Astrocyte (in vitro differentiated cells and primary cell): ENCODE measurements at regions not wholly inside any gene's neighbourhood (a gene's known extent, or its start where the extent isn't known, plus 50 kb on each side); places are given as distances from the start of the nearest gene placed in this dataset.

Source experiments
- DNase-seq: peaks from one replicate; pipeline ENCODE4 v3.0.0-alpha.2; 2010; ENCODE audit warnings: low read depth
- FAIRE-seq: peaks from 2 replicates; lab custom pipeline; 2011; peaks lifted over from hg19 to GRCh38; lab: Jason Lieb, UNC
- H2AFZ ChIP-seq: 2 replicates; pipeline ENCODE4 v1.6.0; 2012; ENCODE audit warnings: low read depth, low read length, inconsistent platforms
- H3K27ac ChIP-seq: 2 replicates; pipeline ENCODE4 v1.5.1; 2011; ENCODE audit warnings: low read depth, low read length, inconsistent platforms
- H3K27me3 ChIP-seq: 2 replicates; pipeline ENCODE4 v1.6.0; 2011; ENCODE audit warnings: low read length, inconsistent platforms; ENCODE audit not compliant: insufficient read depth
- H3K36me3 ChIP-seq: 2 replicates; pipeline ENCODE4 v1.5.1; 2011; ENCODE audit warnings: low read length, inconsistent platforms; ENCODE audit not compliant: insufficient read depth
- H3K4me1 ChIP-seq: 2 replicates; pipeline ENCODE4 v1.5.1; 2011; ENCODE audit warnings: low read length, inconsistent platforms; ENCODE audit not compliant: insufficient read depth
- H3K4me2 ChIP-seq: 2 replicates; pipeline ENCODE4 v1.6.0; 2012; ENCODE audit warnings: low read length, inconsistent platforms
- H3K4me3 ChIP-seq: 2 replicates; pipeline ENCODE4 v1.5.1; 2011; ENCODE audit warnings: low read depth, mild to moderate bottlenecking, low read length, inconsistent platforms; ENCODE audit not compliant: insufficient read depth
- H3K79me2 ChIP-seq: 2 replicates; pipeline ENCODE4 v1.6.0; 2012; ENCODE audit warnings: mild to moderate bottlenecking, low read length, inconsistent platforms; ENCODE audit not compliant: insufficient read depth
- H3K9ac ChIP-seq: 2 replicates; pipeline ENCODE4 v1.6.0; 2012; ENCODE audit warnings: mild to moderate bottlenecking, low read length, inconsistent platforms
- H3K9me3 ChIP-seq: 2 replicates; pipeline ENCODE4 v1.5.1; 2012; ENCODE audit warnings: low read depth, mild to moderate bottlenecking, low read length, inconsistent platforms; ENCODE audit not compliant: insufficient read depth
- H4K20me1 ChIP-seq: 2 replicates; pipeline ENCODE4 v1.6.0; 2012; ENCODE audit warnings: low read length, inconsistent platforms; ENCODE audit not compliant: insufficient read depth
- H3K27ac Mint-ChIP-seq: one replicate; pipeline ENCODE4 v1.8.0; 2021; ENCODE audit warnings: mild to moderate bottlenecking, mixed read lengths; ENCODE audit not compliant: unreplicated experiment
- H3K27me3 Mint-ChIP-seq: one replicate; pipeline ENCODE4 v1.8.0; 2021; ENCODE audit warnings: low read depth, mixed read lengths; ENCODE audit not compliant: unreplicated experiment
- H3K36me3 Mint-ChIP-seq: one replicate; pipeline ENCODE4 v1.8.0; 2021; ENCODE audit warnings: low read depth, mixed read lengths; ENCODE audit not compliant: unreplicated experiment
- H3K4me1 Mint-ChIP-seq: one replicate; pipeline ENCODE4 v1.8.0; 2021; ENCODE audit warnings: low read depth, mixed read lengths; ENCODE audit not compliant: unreplicated experiment
- H3K4me3 Mint-ChIP-seq: one replicate; pipeline ENCODE4 v1.8.0; 2021; ENCODE audit warnings: mild to moderate bottlenecking, moderate library complexity, mixed read lengths; ENCODE audit not compliant: unreplicated experiment
- H3K9me3 Mint-ChIP-seq: one replicate; pipeline ENCODE4 v1.8.0; 2021; ENCODE audit warnings: mild to moderate bottlenecking, mixed read lengths; ENCODE audit not compliant: unreplicated experiment
- CTCF ChIP-seq: IDR thresholded peaks from 2 replicates; pipeline ENCODE4 v1.5.1; 2011; ENCODE audit warnings: low read depth, mild to moderate bottlenecking, inconsistent platforms, low read length, moderate library complexity; ENCODE audit not compliant: insufficient read depth
- EZH2 ChIP-seq: IDR thresholded peaks from 2 replicates; pipeline ENCODE4 v1.6.1; 2012; ENCODE audit warnings: mild to moderate bottlenecking, low read length, inconsistent platforms; ENCODE audit not compliant: insufficient read depth

GRCh38 chr17:77728474-77728795, 230.1 kb upstream of the TNRC6C start:
- H3K36me3 ChIP-seq = no peaks in the 10 kb centered on the region
- TF ChIP-seq CTCF = no peak
- no peak for TF ChIP-seq EZH2
- no peak overlapping the region for H2AFZ ChIP-seq
- FAIRE-seq = no peak
- H3K9ac ChIP-seq = no peak overlapping the region
- H4K20me1 ChIP-seq = no peaks in the 10 kb centered on the region
- H3K4me1 ChIP-seq = no peaks in the 10 kb centered on the region
- H3K27me3 ChIP-seq = peaks cover 22% of the 10 kb centered on the region
- peaks cover 29% of the 10 kb centered on the region for H3K27me3 Mint-ChIP-seq
- no peaks in the 10 kb centered on the region for H3K79me2 ChIP-seq
- H3K4me1 Mint-ChIP-seq = peaks cover 3% of the 10 kb centered on the region
- no peaks in the 10 kb centered on the region for H3K36me3 Mint-ChIP-seq
- H3K9me3 Mint-ChIP-seq = peaks cover 7% of the 10 kb centered on the region
- no peak for DNase-seq
- H3K4me3 ChIP-seq = no peak overlapping the region
- no peak overlapping the region for H3K27ac Mint-ChIP-seq
- H3K9me3 ChIP-seq = peaks cover 8% of the 10 kb centered on the region
- no peak overlapping the region for H3K4me3 Mint-ChIP-seq
- no peak overlapping the region for H3K27ac ChIP-seq
- no peak overlapping the region for H3K4me2 ChIP-seq

DNA sequence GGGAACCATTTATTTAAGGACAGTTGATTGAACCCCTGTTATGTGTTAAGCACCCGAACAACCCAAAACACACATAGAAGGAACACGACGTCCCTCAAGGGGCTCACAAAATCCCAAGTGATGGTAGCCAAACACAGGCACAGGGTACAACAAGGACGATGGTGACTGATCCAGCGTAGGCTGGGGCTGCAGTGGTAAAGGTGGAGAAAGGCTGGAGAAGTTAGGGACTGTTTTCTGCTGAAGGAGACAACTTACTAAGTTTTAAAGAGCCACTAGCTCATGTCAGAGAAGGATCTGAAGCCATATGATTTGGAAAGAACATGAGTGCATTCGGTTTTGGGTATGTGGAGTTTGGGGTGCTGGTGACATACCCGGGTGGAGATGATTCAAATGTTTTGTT, 229.6 kb upstream of the TNRC6C start:
- H3K79me2 ChIP-seq = no peaks in the 10 kb centered on the region
- peaks cover 3% of the 10 kb centered on the region for H3K4me1 Mint-ChIP-seq
- no peak overlapping the region for H3K27ac Mint-ChIP-seq
- peaks cover 26% of the 10 kb centered on the region for H3K27me3 ChIP-seq
- H3K9ac ChIP-seq = no peak overlapping the region
- H4K20me1 ChIP-seq = no peaks in the 10 kb centered on the region
- no peak overlapping the region for H3K27ac ChIP-seq
- no peak overlapping the region for H3K4me2 ChIP-seq
- no peaks in the 10 kb centered on the region for H3K36me3 Mint-ChIP-seq
- no peak overlapping the region for H3K4me3 Mint-ChIP-seq
- peaks cover 11% of the 10 kb centered on the region for H3K9me3 ChIP-seq
- no peak for FAIRE-seq
- H2AFZ ChIP-seq = no peak overlapping the region
- H3K36me3 ChIP-seq = no peaks in the 10 kb centered on the region
- H3K9me3 Mint-ChIP-seq = peaks cover 9% of the 10 kb centered on the region
- peaks cover 28% of the 10 kb centered on the region for H3K27me3 Mint-ChIP-seq
- H3K4me3 ChIP-seq = no peak overlapping the region
- no peaks in the 10 kb centered on the region for H3K4me1 ChIP-seq
- no peak for DNase-seq
- TF ChIP-seq CTCF (no peak), EZH2 (no peak)

DNA sequence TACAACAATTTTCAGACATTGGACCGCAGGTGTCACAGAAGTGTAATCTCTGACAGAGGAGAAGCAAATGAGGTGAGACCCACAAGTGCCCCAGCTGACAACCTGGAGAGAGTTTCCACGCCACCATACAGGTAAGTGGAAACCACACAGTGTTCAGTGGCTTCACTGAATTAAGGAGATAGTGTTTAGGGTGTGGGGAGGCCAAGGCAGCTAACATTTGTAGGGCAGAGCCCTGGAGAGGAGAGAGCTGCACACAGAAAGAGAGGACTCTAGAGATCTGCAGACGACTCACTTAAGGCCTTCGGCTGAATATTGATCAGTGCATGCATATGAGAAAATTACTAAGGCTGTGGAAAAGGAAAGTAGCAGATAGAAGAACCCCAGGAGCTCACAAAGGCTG, 228.9 kb upstream of the TNRC6C start:
- H3K4me2 ChIP-seq = no peak overlapping the region
- H3K36me3 ChIP-seq = no peaks in the 10 kb centered on the region
- no peak for FAIRE-seq
- peaks cover 26% of the 10 kb centered on the region for H3K27me3 ChIP-seq
- H3K9me3 ChIP-seq = peaks cover 11% of the 10 kb centered on the region
- no peaks in the 10 kb centered on the region for H3K4me1 ChIP-seq
- TF ChIP-seq CTCF (no peak), EZH2 (no peak)
- no peak for DNase-seq
- Mint-ChIP-seq H3K9me3 (peaks cover 9% of the 10 kb centered on the region), H3K27ac (no peak overlapping the region), H3K27me3 (peaks cover 23% of the 10 kb centered on the region), H3K36me3 (no peaks in the 10 kb centered on the region), H3K4me3 (no peak overlapping the region), H3K4me1 (peaks cover 5% of the 10 kb centered on the region)
- H4K20me1 ChIP-seq = no peaks in the 10 kb centered on the region
- H2AFZ ChIP-seq = no peak overlapping the region
- no peak overlapping the region for H3K9ac ChIP-seq
- no peaks in the 10 kb centered on the region for H3K79me2 ChIP-seq
- no peak overlapping the region for H3K27ac ChIP-seq
- no peak overlapping the region for H3K4me3 ChIP-seq
